ENCODE measurements at regions not wholly inside any gene's neighbourhood (a gene's known extent, or its start where the extent isn't known, plus 50 kb on each side); places are given as distances from the start of the nearest gene placed in this dataset.
"Not testable (repeated sequence)": the region's sequence is repeated elsewhere in the genome, so short reads cannot be mapped to it uniquely, and the experiment has no call there.

DNA sequence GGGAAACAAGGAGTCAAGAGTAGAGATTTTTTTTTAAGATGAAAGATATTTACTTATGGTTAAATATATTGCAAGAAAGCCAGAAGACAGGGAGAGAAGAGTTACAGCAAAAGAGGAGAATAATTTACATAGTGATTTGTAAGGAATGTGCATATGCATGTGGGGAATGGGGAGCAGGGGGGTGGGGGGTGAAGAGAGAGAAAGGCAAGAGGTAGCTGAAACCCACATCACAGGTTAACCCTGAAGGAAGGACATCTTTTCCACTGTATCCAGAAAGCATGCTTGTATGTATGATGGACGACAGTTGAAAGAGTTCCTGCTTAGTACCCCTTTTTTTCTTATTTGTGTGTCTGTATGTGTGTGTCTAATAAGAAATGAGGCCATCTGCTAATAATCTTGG, 371.9 kb downstream of the RAD51AP2 start:
- no peak overlapping the region for H3K4me3 ChIP-seq (replicated peaks; ENCODE audit: low read depth, low read length)
- TF ChIP-seq, protein P1, sequence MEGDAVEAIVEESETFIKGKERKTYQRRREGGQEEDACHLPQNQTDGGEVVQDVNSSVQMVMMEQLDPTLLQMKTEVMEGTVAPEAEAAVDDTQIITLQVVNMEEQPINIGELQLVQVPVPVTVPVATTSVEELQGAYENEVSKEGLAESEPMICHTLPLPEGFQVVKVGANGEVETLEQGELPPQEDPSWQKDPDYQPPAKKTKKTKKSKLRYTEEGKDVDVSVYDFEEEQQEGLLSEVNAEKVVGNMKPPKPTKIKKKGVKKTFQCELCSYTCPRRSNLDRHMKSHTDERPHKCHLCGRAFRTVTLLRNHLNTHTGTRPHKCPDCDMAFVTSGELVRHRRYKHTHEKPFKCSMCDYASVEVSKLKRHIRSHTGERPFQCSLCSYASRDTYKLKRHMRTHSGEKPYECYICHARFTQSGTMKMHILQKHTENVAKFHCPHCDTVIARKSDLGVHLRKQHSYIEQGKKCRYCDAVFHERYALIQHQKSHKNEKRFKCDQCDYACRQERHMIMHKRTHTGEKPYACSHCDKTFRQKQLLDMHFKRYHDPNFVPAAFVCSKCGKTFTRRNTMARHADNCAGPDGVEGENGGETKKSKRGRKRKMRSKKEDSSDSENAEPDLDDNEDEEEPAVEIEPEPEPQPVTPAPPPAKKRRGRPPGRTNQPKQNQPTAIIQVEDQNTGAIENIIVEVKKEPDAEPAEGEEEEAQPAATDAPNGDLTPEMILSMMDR (IDR thresholded peaks at IDR 0.05; ENCODE audit: low read length, missing control alignments): no peak
- no peak for DNase-seq (ENCODE audit: low read depth)

DNA sequence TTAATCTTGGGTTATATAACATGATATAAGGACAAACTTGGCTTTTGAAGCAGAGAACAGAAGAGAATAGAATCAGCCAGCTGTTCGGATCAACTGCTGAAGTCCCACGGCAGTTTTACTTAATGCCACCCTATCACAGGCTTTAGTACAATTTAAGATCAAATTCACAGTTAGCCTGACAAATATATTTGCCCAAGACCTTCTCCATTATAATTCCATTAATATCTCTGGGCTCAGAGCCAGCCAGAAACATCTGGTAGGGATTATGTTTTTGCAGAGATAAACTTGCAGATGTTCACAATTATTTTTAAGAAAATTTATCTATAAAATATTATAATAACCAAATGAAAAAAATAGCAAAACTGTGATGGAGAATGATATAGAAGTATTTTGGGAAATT, 381.4 kb downstream of the RAD51AP2 start:
- H3K4me3 ChIP-seq (replicated peaks; ENCODE audit: low read depth, low read length): no peak overlapping the region
- DNase-seq (ENCODE audit: low read depth): no peak
- TF ChIP-seq, protein P1 (IDR thresholded peaks at IDR 0.05; ENCODE audit: low read length, missing control alignments): no peak

DNA sequence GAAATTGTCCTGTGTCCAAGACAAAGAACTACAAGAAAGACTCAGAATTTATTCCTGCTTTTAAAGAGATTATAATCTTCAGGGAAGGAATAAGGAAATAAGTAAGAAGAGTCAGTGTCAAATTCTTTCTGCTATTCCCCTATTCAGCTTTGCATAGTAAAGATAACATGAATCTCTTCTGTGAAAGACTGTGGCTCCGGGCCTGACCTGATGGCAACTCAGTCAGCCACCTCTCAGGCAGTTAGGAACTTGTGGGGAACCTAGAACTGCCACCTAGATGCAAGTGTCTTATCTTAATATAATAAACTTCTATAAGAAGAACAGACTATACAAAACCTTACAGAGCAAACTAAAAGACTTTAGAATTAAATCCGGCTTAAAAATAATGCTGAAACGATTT, 382.0 kb downstream of the RAD51AP2 start:
- TF ChIP-seq, protein P1 (IDR thresholded peaks at IDR 0.05; ENCODE audit: low read length, missing control alignments): no peak
- no peak for DNase-seq (ENCODE audit: low read depth)
- H3K4me3 ChIP-seq (replicated peaks; ENCODE audit: low read depth, low read length): no peak overlapping the region

DNA sequence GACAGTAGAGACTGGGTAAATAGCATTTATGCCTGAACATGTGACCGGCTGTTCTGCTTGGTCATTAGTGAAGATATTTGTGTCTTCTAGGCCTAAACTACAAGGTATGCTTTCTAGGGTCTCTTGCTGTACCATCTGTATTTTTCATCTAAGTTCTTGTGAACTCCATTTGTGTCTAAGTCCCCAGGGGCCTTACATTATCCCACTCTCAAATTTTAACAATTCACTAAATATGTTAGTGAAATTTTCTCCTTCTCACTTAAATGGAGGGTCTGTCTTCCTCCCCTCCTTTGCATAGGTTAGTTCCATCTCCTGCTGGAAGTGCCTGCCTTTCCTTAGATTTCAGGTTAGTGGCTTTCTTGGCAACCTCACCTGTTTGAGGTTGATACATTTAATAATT, 382.6 kb downstream of the RAD51AP2 start:
- no peak for DNase-seq (ENCODE audit: low read depth)
- no peak overlapping the region for H3K4me3 ChIP-seq (replicated peaks; ENCODE audit: low read depth, low read length)
- TF ChIP-seq, protein P1 (IDR thresholded peaks at IDR 0.05; ENCODE audit: low read length, missing control alignments): no peak

DNA sequence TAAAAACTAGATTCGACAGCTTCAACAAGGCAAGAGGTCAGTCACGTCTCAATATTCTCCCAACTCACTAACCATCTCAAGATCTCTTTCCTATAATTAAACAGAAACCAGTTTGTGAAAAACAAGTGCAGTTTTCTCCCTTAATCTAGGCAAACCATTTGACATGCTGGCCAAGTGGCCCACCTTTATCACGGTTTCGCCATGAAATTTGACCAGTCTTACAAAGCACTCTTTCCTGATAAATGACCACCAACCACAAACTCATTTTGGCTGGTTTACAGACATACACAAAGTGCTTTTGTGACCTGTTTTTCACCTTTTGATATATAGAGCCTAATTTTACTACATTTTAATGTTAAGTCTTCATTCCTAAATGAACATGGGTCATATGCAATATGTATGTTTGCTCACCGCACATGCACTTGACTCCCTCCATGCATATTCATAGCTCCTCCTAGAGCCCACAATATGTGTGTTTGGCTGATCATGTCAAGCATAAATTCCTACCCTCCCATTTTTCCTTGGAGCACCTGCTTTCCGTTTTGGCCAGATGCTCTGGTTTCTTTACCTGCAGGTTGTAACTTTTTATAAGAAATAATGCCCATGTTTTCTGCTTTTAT, 385.1 kb downstream of the RAD51AP2 start:
- no peak overlapping the region for H3K4me3 ChIP-seq (replicated peaks; ENCODE audit: low read depth, low read length)
- TF ChIP-seq, protein P1 (IDR thresholded peaks at IDR 0.05; ENCODE audit: low read length, missing control alignments): no peak
- no peak for DNase-seq (ENCODE audit: low read depth)

DNA sequence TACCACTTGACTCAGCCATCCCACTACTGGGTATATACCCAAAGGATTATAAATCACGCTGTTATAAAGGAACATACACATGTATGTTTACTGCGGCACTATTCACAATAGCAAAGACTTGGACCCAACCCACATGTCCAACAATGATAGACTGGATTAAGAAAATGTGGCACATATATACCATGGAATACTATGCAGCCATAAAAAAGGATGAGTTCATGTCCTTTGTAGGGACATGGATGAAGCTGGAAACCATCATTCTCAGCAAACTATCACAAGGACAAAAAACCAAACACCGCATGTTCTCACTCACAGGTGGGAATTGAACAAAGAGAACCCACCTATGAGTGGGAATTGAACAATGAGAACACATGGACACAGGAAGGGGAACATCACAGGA, 387.6 kb downstream of the RAD51AP2 start:
- not testable (repeated sequence) for H3K4me3 ChIP-seq (replicated peaks; ENCODE audit: low read depth, low read length); DNase-seq (ENCODE audit: low read depth)

DNA sequence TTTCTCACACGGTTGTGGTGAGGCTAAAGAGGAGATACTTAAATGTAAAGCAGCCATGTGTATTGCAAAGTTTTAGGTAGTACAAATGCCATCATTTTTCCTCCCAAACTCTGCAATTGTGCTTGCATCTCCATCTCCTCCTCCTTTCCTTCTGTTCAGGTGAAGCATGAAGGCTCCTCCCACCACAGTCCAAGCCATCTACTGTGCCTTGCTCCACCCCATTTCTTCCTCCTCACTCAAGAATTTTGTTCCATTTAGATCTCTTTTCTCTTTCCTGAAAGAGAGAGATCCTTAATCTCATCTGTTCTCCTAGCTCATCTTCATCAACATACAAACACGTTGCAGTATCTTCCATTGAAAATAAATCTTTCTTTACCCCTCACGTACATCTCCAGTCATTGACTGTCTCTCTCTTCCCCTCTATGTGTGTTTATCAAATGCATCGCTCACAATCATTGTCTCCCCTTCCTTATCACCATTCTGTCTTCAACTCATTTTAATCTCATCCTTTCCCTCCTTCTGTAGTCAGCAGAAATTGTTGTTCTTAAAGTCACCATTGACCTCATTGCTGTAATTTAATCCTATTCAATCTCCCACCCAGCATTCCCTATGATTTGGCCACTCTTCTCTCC, 392.1 kb downstream of the RAD51AP2 start:
- TF ChIP-seq, protein P1 (IDR thresholded peaks at IDR 0.05; ENCODE audit: low read length, missing control alignments): no peak
- no peak overlapping the region for H3K4me3 ChIP-seq (replicated peaks; ENCODE audit: low read depth, low read length)
- no peak for DNase-seq (ENCODE audit: low read depth)

Data from fibroblast of pulmonary artery (primary cell).